ENCODE measurements at regions not wholly inside any gene's neighbourhood (a gene's known extent, or its start where the extent isn't known, plus 50 kb on each side); places are given as distances from the start of the nearest gene placed in this dataset.

- TF ChIP-seq CTCF (IDR thresholded peaks at IDR 0.05) = no peak
- TF ChIP-seq POLR2A (IDR thresholded peaks at IDR 0.05) = no peak
- TF ChIP-seq POLR2AphosphoS5 (IDR thresholded peaks at IDR 0.05) = no peak
- no peak for TF ChIP-seq EP300 (IDR thresholded peaks at IDR 0.05)
Measured at GRCh38 chr7:130868139-130868538, 134.1 kb upstream of the KLF14 start.

Data from upper lobe of left lung (tissue), 4 donors.